D721Med (cell line): ENCODE measurements at regions not wholly inside any gene's neighbourhood (a gene's known extent, or its start where the extent isn't known, plus 50 kb on each side); places are given as distances from the start of the nearest gene placed in this dataset.
"Not testable (repeated sequence)": the region's sequence is repeated elsewhere in the genome, so short reads cannot be mapped to it uniquely, and the experiment has no call there.

Experiments
- DNase-seq: peaks from one replicate; pipeline ENCODE4 v3.0.0; 2011; ENCODE audit warnings: low spot score; ENCODE audit not compliant: insufficient read length
- FAIRE-seq: peaks from 2 replicates; lab custom pipeline; 2011; peaks lifted over from hg19 to GRCh38; lab: Jason Lieb, UNC
- CTCF ChIP-seq: IDR thresholded peaks from 2 replicates; pipeline ENCODE4 v1.5.1; 2012; ENCODE audit warnings: mild to moderate bottlenecking, control low read depth; ENCODE audit not compliant: insufficient read depth; ENCODE audit errors: missing control alignments

GRCh38 chr7:16942929-16943509, 61.2 kb upstream of the AGR3 start:
- FAIRE-seq = no peak
- no peak for DNase-seq

GRCh38 chr7:16944936-16945335, 63.2 kb upstream of the AGR3 start:
- no peak for TF ChIP-seq CTCF
- FAIRE-seq (no peak), DNase-seq (no peak)

More at GRCh38 chr7:16942929-16943509, 61.2 kb upstream of the AGR3 start:
- no peak for TF ChIP-seq CTCF

- no peak for TF ChIP-seq CTCF
- no peak for FAIRE-seq
- no peak for DNase-seq
Measured at GRCh38 chr7:16945372-16945771, 63.6 kb upstream of the AGR3 start.

- not testable (repeated sequence) for DNase-seq, FAIRE-seq
Measured at GRCh38 chr7:16948110-16948509, 66.3 kb upstream of the AGR3 start.

GRCh38 chr7:16951483-16952080, 69.8 kb upstream of the AGR3 start:
- DNase-seq = no peak
- no peak for TF ChIP-seq CTCF
- no peak for FAIRE-seq

GRCh38 chr7:16954321-16954720, 72.5 kb upstream of the AGR3 start:
- TF ChIP-seq CTCF = no peak
- DNase-seq (no peak), FAIRE-seq (no peak)

GRCh38 chr7:16958724-16959123, 76.9 kb upstream of the AGR3 start:
- DNase-seq (no peak), FAIRE-seq (no peak)

More at GRCh38 chr7:16958724-16959123, 76.9 kb upstream of the AGR3 start:
- no peak for TF ChIP-seq CTCF
